ENCODE measurements at regions not wholly inside any gene's neighbourhood (a gene's known extent, or its start where the extent isn't known, plus 50 kb on each side); places are given as distances from the start of the nearest gene placed in this dataset.
"Not testable (repeated sequence)": the region's sequence is repeated elsewhere in the genome, so short reads cannot be mapped to it uniquely, and the experiment has no call there.

DNA sequence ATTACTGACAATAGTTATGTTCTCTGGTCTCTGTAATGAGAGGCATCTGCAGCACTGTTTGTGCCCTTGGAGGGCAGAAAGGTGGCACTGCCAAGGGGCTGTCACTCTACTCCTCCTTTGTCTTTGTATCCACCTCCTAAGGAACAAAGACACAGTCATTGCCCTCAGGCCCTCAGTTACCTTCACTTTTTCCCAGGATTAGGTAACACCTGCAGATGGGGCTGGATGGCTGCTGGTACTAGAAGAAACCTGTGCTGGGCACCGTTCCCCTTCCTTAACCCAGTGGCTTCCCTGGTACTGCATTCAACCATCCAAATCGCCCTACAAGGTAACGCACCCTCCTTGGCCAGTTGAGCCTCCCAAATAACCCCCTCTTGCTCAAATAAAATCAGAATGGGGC lies 246.9 kb upstream of the NEBL start:
- TF ChIP-seq POLR2A (IDR thresholded peaks at IDR 0.05; ENCODE audit: low read depth, low read length), result no peak
- no peak for FAIRE-seq
- DNase-seq (ENCODE audit: insufficient read length, low spot score), result no peak

DNA sequence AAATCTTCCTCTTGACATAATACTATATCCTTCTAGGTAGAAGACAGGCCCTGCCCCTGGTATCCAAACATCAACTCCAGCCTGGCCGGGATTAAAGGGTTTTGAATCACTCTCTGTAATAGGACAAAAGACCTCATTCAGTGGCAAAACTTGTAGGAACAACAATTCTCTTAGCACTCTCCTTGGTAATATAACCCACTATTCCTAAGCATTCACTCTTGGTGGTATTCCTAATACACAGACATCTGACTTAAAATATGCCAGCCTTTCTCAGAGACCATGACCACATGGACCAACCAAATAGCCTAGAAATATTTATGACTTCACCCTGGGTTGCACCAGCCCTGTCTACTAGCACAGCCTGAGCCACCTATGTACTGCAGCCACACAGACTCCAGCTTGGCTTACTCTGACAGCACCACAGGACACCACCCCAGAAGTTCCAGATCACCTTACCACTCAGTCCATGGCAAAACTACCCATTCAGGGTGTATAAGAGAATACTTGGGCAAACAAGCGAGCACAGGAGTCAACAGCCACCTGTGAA lies 244.9 kb upstream of the NEBL start:
- DNase-seq (ENCODE audit: insufficient read length, low spot score), result no peak
- FAIRE-seq, result no peak
- no peak for TF ChIP-seq POLR2A (IDR thresholded peaks at IDR 0.05; ENCODE audit: low read depth, low read length)

DNA sequence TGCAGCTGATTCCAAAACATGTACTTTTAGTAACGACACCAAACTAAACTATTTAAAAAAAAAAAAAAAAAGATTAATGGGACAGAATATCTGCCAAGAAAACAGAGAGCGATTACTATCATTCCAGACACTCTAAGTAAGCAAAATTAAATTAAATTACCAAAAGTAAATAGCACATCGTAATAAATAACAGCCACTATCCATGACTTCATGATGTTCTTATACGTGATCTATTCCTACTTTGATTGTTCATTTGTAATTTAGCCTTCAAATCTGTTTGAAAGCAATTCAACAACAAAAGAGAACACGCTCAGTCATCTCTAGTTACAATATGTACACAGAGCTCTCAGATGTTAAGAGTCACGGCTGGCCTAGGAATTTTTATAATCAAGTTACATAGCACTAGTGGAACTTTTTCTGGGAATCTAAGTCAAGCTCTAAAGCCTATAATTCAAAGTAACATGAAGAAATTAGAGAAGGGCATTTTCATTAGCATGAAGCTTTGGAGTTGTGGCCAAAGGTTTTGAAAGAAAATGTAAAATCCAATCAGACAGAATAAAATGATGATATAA lies 241.7 kb upstream of the NEBL start:
- FAIRE-seq, result no peak
- no peak for DNase-seq (ENCODE audit: insufficient read length, low spot score)
- no peak for TF ChIP-seq POLR2A (IDR thresholded peaks at IDR 0.05; ENCODE audit: low read depth, low read length)

DNA sequence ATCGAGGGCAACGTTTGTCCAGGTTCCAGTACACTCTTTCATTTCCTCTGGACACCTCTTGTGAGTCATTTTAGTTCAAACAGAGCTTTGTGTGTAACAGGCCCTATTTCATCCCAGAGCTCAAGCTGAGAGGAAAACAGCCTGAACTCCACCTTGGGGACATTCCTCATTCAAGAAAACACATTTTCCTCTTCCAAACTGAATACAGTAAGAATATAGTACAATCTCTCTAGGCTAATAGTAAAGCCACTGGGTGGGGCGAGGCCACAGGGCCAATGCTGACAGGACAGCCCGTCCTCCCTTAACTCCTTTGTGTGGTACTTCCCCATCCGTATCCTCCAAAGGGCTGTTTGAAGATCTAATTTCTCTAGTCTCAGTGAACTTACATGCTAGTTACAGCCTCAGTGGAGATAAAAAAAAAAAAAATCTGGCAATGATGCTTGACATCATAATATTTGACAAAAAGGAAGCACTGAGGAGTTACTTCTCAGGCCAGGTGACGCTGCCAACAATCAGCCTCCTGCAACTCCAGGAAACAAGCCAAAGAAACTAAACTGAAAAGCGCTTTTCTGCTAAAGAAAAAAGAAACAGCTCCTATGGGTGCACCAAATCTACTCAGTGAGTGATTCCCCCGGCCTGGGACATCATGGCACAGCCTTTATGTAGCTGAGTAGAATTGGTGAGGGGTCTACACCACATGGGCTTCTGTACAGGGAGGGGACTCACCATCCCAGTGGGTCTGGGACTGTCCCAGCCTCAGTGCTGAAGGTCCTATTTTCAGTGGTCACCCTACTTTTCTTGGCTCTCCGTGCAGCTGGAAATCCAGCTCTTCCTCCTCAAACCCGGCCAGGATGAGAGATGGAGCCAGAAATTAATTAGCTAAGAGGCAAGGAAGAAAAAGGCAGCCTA lies 238.2 kb upstream of the NEBL start:
- FAIRE-seq (peak; percentile 95), DNase-seq (ENCODE audit: insufficient read length, low spot score) (peak; percentile 9)
- TF ChIP-seq POLR2A (IDR thresholded peaks at IDR 0.05; ENCODE audit: low read depth, low read length), result no peak

DNA sequence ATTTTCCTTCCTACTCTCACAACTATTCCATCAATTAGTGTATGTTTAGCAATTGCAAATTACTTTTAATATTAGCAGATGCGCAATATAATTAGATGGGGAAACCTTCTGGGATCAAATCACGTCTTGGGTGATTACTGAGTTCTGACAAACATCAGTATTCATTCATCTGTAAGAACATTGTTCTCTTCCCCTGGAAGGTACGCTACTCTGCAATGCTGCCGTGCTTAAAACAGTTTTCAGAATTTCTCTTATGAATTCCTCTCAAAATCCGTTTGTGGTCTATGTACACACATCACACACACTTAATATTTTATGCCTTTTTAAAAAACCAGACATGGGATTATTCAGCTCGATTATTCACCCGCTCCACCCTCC lies 237.5 kb upstream of the NEBL start:
- no peak for DNase-seq (ENCODE audit: insufficient read length, low spot score)
- FAIRE-seq, result no peak
- no peak for TF ChIP-seq POLR2A (IDR thresholded peaks at IDR 0.05; ENCODE audit: low read depth, low read length)

DNA sequence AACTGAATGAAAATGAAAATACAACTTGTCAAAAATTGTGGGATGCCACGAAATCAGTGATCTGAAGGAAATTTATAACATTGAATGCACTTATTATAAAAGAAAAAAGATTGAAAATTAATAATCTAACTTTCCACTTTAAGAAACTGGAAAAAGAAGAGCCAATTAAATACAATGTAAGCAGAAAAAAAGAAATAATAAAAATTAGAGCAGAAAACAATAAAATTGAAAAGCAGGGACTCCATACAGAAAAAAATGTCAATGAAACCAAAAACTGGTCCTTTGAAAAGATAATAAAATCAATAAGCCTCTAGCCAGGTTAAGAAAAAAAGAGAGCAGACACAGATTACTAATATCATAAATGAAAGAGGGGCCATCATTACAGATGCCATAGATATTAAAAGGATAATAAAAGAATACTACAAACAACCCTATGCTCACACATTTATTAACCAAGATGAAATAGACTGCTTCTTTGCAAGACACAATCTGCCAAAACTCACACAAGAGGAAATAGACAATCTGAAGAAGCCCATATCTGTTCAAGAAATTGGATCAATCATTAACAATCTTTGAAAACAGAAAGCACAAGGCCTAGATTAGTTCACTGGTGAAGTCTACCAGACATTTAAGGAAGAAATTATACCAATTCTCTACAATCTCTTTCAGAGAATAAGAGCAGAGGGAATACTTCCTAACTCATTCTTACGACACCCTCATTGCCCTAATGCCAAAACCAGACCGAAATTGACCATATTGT lies 233.8 kb upstream of the NEBL start:
- DNase-seq (ENCODE audit: insufficient read length, low spot score) (no peak), FAIRE-seq (no peak)
- no peak for TF ChIP-seq POLR2A (IDR thresholded peaks at IDR 0.05; ENCODE audit: low read depth, low read length)

DNA sequence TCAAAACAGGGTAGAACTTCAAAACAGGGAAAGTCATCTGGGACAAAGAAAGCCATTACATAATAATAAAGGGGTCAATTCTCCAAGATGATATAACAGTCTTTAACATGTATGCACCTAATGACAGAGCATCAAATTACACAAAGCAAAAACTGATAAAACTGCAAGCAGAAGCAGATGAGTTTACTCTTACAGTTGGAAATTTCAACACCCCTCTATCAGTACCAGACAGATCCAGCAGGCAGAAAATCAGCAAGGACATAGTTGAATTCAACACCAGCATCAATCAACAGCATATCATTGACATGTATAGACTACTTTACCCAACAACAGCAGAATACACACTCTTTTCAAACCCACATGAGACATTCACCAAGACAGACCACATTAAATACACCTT lies 233.0 kb upstream of the NEBL start:
- FAIRE-seq (no peak), DNase-seq (ENCODE audit: insufficient read length, low spot score) (no peak)
- no peak for TF ChIP-seq POLR2A (IDR thresholded peaks at IDR 0.05; ENCODE audit: low read depth, low read length)

DNA sequence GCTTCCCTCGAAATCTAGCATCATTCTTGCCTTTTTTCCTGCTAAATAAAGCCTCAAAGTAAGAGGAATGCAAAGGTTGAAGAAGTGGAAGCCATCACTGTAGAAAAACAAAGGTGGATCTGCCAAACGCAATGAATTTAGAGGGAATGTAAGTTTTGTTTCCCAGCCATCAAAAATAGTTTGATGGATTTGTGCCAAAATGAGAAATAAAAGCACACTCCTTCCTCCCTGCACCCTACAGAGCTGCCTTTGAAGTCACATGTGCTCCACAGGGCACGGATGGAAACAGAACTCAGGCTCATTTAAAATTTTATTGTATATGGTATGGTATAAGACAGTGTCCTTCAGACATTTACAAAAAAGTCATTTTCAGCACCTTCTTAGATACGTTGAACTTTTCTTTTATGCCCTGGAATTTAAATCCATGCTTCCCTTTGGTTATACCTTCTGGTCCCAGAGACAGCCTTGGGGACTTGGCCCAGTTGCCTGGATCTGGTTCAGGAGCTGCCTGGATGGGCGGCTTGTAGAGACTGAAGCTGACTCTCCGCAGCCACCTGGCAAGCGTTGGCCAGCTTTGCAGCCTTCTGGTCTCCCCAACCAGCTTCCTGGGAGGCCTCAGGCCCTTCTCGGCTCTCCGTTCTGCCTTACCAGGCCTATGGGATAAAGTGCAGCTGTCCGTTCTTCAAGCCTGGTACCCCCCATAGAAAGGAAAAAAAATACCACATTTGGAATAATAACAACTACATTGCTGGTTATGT lies 228.5 kb upstream of the NEBL start:
- DNase-seq (ENCODE audit: insufficient read length, low spot score) (no peak), FAIRE-seq (no peak)
- TF ChIP-seq POLR2A (IDR thresholded peaks at IDR 0.05; ENCODE audit: low read depth, low read length), result no peak

DNA sequence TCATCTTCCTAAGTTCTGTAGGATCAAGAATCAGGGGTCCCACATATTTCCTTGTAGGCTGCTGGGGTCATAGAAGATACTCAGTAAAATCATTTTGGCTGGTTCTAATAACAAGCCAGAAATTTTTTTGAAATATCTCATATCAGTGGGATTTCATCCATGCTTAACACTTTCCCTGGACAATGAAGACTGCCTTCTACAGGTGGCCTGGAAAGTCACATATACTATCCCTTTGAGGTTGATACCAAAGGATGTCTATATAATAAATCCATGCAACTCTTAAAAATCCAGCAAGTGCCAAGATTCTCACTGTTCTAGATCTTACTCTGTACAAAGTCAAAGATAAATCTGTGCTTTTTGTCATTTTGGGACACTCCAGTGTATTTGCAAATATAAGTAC lies 225.8 kb upstream of the NEBL start:
- no peak for DNase-seq (ENCODE audit: insufficient read length, low spot score)
- no peak for TF ChIP-seq POLR2A (IDR thresholded peaks at IDR 0.05; ENCODE audit: low read depth, low read length)
- FAIRE-seq, result no peak

DNA sequence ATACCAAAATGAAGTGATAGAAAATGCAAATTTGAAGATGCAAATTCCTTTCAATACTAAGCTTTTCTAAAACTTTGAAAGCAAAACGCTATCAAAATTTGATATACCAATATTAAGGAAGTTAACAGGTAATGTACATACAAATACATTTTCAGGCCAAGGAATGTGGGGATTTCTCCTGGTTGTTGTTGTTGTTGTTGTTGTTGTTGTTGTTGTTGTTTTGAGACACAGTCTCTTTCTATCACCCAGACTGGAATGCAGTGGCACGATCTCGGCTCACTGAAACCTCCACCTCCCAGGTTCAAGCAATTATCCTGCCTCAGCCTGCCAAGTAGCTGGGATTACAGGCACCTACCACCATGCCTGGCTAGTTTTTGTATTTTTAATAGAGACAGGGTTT lies 224.7 kb upstream of the NEBL start:
- not testable (repeated sequence) for DNase-seq (ENCODE audit: insufficient read length, low spot score)

DNA sequence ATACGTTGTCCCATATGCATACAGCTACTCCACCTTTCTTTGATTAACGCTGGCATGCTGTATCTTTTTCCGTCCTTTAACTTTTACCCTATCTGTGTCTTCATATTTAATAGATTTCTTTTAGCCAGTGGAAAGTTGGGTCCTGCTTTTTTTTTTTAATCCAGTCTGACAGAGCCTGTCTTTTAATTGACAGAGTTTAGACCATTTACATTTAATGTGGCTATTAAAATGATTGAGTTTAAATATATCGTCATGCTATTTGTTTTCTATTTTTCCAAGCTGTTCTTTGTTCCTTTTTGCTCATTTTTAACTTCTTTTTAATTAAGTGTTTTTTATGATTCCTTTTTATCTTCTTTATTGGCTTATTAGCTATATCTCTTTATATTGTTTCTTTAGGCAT lies 217.6 kb upstream of the NEBL start:
- FAIRE-seq (no peak), DNase-seq (ENCODE audit: insufficient read length, low spot score) (no peak)
- TF ChIP-seq POLR2A (IDR thresholded peaks at IDR 0.05; ENCODE audit: low read depth, low read length), result no peak

More for the DNA sequence above, 224.7 kb upstream of the NEBL start:
- FAIRE-seq, result not testable (repeated sequence)

DNA sequence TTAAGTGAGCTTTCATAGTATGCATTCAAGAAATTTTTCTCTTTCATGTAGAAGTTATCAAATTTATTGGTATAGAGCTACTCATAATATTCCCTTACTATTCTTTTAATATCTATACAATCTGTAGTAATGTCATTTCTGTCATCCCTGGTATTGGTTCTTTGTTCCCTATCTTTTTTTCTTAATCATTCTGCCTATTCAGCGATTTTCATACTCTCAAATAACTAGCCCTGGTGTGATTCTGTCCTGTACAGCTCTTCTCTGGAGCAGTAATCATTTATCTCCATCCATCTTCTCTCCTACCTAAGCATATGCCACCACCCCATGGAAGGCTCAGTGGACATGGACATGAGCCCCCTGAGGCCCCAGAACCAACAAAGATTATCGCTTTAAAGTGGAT lies 213.2 kb upstream of the NEBL start:
- FAIRE-seq, result no peak
- DNase-seq (ENCODE audit: insufficient read length, low spot score), result no peak
- TF ChIP-seq POLR2A (IDR thresholded peaks at IDR 0.05; ENCODE audit: low read depth, low read length), result no peak

DNA sequence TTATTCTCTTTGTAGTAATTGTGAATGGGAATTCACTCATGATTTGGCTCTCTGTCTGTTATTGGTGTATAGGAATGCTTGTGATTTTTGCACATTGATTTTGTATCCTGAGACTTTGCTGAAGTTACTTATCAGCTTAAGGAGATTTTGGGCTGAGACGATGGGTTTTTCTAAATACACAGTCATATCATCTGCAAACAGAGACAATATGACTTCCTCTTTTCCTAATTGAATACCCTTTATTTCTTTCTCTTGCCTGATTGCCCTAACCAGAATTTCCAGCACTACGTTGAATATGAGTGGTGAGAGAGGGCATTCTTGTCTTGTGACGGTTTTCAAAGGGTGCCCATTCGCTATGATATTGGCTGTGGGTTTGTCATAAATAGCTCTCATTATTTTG lies 209.8 kb upstream of the NEBL start:
- DNase-seq (ENCODE audit: insufficient read length, low spot score); FAIRE-seq: not testable (repeated sequence)

DNA sequence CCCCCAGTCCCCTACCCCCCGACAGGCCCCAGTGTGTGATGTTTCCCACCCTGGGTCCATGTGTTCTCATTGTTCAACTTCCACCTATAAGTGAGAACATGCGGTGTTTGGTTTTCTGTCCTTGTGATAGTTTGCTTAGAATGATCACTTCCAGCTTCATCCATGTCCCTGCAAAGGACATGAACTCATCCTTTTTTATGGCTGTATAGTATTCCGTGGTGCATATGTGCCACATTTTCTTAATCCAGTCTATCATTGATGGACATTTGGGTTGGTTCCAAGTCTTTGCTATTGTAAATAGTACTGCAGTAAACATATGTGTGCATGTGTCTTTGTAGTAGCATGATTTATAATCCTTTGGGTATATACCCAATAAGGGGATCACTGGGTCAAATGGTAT lies 208.2 kb upstream of the NEBL start:
- FAIRE-seq; DNase-seq (ENCODE audit: insufficient read length, low spot score): not testable (repeated sequence)

All from H54 (cell line).